ENCODE measurements at regions not wholly inside any gene's neighbourhood (a gene's known extent, or its start where the extent isn't known, plus 50 kb on each side); places are given as distances from the start of the nearest gene placed in this dataset.

DNA sequence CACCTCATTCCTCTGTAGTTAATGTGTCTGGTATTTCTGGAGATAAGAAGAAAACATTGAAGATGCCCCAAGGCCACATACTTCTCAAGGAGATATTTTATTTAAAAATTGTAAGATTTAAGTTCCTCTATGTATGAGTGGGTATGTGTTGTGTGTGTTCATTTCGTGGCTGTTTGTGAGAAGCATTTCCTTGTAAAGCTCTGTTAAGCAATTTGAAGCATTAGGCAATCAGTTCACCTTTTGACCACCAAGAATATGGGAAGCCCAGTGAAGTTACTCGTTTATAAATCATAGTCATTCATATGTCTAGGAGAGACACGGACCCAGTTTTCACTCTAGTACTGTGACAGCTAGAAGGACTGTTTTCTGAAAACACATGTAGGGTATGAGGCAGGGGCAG, 717.6 kb upstream of the MAP3K7 start:
- Histone ChIP-seq H3K4me3 (no peak overlapping the region), H3K27me3 (no peaks in the 10 kb centered on the region), H3K9me3 (no peaks in the 10 kb centered on the region), H3K4me1 (no peaks in the 10 kb centered on the region), H3K27ac (no peak overlapping the region), H3K36me3 (no peaks in the 10 kb centered on the region)
- WGBS (ENCODE audit: insufficient coverage, low coverage, low lambda C conversion rate, missing lambda C conversion rate): 37% methylated on average over 3 of the region's 3 CpGs
- intact Hi-C loops (cut with DNase I): no loop called here
- DNase-seq (no peak), ATAC-seq (no peak)
- TF ChIP-seq CTCF (IDR thresholded peaks at IDR 0.05): no peak
- no peak for TF ChIP-seq POLR2A (IDR thresholded peaks at IDR 0.05)

DNA sequence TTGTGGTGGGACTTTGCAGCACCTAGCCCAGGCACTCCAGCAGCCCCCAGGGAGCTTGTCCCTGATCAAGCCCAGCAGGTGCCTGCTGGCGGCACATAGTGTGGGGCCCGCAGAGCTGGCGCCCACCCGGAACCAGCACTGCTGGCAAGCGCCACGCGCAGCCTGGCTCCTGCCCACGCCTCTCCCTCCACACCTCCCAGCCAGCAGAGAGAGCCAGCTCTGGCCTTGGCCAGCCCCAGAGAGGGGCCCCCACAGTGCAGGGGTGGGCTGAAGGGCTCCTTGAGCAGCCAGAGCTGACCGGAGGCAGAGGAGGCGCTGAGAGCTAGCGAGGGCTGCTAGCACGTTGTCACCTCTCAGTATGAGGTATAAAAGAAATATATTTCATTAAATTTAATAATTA, 716.5 kb upstream of the MAP3K7 start:
- intact Hi-C loops (cut with DNase I): no loop called here
- ATAC-seq (no peak), DNase-seq (no peak)
- no peak overlapping the region for H3K4me3 ChIP-seq
- H3K27ac ChIP-seq: no peak overlapping the region
- H3K9me3 ChIP-seq: no peaks in the 10 kb centered on the region
- no peaks in the 10 kb centered on the region for H3K4me1 ChIP-seq
- TF ChIP-seq POLR2A (IDR thresholded peaks at IDR 0.05) (no peak), CTCF (IDR thresholded peaks at IDR 0.05) (no peak)
- no peaks in the 10 kb centered on the region for H3K27me3 ChIP-seq
- WGBS (ENCODE audit: insufficient coverage, low coverage, low lambda C conversion rate, missing lambda C conversion rate): 55% methylated on average over 2 of the region's 12 CpGs
- H3K36me3 ChIP-seq: no peaks in the 10 kb centered on the region

GRCh38 chr6:91299544-91300491, 712.9 kb upstream of the MAP3K7 start:
- no peak for TF ChIP-seq POLR2A (IDR thresholded peaks at IDR 0.05)
- TF ChIP-seq CTCF (IDR thresholded peaks at IDR 0.05): no peak
- DNase-seq (no peak), ATAC-seq (no peak)
- no peak overlapping the region for H3K27ac ChIP-seq
- H3K27me3 ChIP-seq: no peaks in the 10 kb centered on the region
- no peaks in the 10 kb centered on the region for H3K9me3 ChIP-seq
- H3K4me3 ChIP-seq: no peak overlapping the region
- 32% methylated on average over 7 of the region's 7 CpGs for WGBS (ENCODE audit: insufficient coverage, low coverage, low lambda C conversion rate, missing lambda C conversion rate)
- H3K36me3 ChIP-seq: no peaks in the 10 kb centered on the region
- intact Hi-C loops (cut with DNase I): no loop called here
- no peaks in the 10 kb centered on the region for H3K4me1 ChIP-seq

GRCh38 chr6:91298543-91299145, 711.8 kb upstream of the MAP3K7 start:
- H3K27me3 ChIP-seq: no peaks in the 10 kb centered on the region
- 16% methylated on average over 4 of the region's 4 CpGs for WGBS (ENCODE audit: insufficient coverage, low coverage, low lambda C conversion rate, missing lambda C conversion rate)
- ATAC-seq: no peak

More at GRCh38 chr6:91298543-91299145, 711.8 kb upstream of the MAP3K7 start:
- Histone ChIP-seq H3K27ac (no peak overlapping the region), H3K4me3 (no peak overlapping the region), H3K9me3 (no peaks in the 10 kb centered on the region), H3K4me1 (no peaks in the 10 kb centered on the region), H3K36me3 (no peaks in the 10 kb centered on the region)
- TF ChIP-seq CTCF (IDR thresholded peaks at IDR 0.05) (no peak), POLR2A (IDR thresholded peaks at IDR 0.05) (no peak)
- DNase-seq: no peak
- intact Hi-C loops (cut with DNase I): no loop called here
